Duodenal mucosa (tissue), 2 donors: ENCODE measurements at regions not wholly inside any gene's neighbourhood (a gene's known extent, or its start where the extent isn't known, plus 50 kb on each side); places are given as distances from the start of the nearest gene placed in this dataset.

Source experiments
- H3K27ac ChIP-seq: one replicate; pipeline ENCODE4 v1.7.0; 2013; ENCODE audit warnings: low read depth, low read length
- H3K27me3 ChIP-seq, 2 donors: one replicate each; pipeline ENCODE4 v1.7.0; 2013; ENCODE audit warnings: low read length in 2 of 2, control low read depth in 1 of 2; ENCODE audit not compliant: insufficient read depth in 2 of 2, control insufficient read depth in 1 of 2
- H3K36me3 ChIP-seq, 2 donors: one replicate each; pipeline ENCODE4 v1.7.0; 2013; ENCODE audit warnings: low read length in 2 of 2, control low read depth in 1 of 2; ENCODE audit not compliant: insufficient read depth in 2 of 2, control insufficient read depth in 1 of 2
- H3K4me1 ChIP-seq, 2 donors: one replicate each; pipeline ENCODE4 v1.7.0; 2013; ENCODE audit warnings: low read length in 2 of 2, control low read depth in 1 of 2; ENCODE audit not compliant: insufficient read depth in 2 of 2, control insufficient read depth in 1 of 2
- H3K4me3 ChIP-seq, 2 donors: one replicate each; pipeline ENCODE4 v1.7.0; 2013; ENCODE audit warnings: low read length in 2 of 2, low read depth in 1 of 2
- H3K9ac ChIP-seq, 2 donors: one replicate each; pipeline ENCODE4 v1.7.0; 2013; ENCODE audit warnings: low read length in 2 of 2, low read depth in 1 of 2
- H3K9me3 ChIP-seq, 2 donors: one replicate each; pipeline ENCODE4 v1.7.0; 2013; ENCODE audit warnings: low read length in 2 of 2, control low read depth in 1 of 2; ENCODE audit not compliant: control insufficient read depth in 1 of 2

- no peak overlapping the region for H3K4me3 ChIP-seq
- no peaks in the 10 kb centered on the region for H3K4me1 ChIP-seq
- H3K9ac ChIP-seq = no peak overlapping the region
- H3K27me3 ChIP-seq = no peaks in the 10 kb centered on the region
- no peak overlapping the region for H3K27ac ChIP-seq
- H3K36me3 ChIP-seq = no peaks in the 10 kb centered on the region
- no peaks in the 10 kb centered on the region for H3K9me3 ChIP-seq
These were observed 2034.0 kb downstream of the OLFM4 start for GRCh38 chr13:55062662-55063061.

- no peaks in the 10 kb centered on the region for H3K4me1 ChIP-seq
- H3K9me3 ChIP-seq = peaks cover 3 to 5% of the 10 kb centered on the region in 2 donors
- H3K36me3 ChIP-seq = no peaks in the 10 kb centered on the region
- no peak overlapping the region for H3K4me3 ChIP-seq
- H3K27me3 ChIP-seq = no peaks in the 10 kb centered on the region
- H3K9ac ChIP-seq = no peak overlapping the region
- H3K27ac ChIP-seq = no peak overlapping the region
These were observed 2039.3 kb downstream of the OLFM4 start for GRCh38 chr13:55067946-55068345.

GRCh38 chr13:55069746-55070145 lies 2041.1 kb downstream of the OLFM4 start:
- H3K36me3 ChIP-seq = no peaks in the 10 kb centered on the region
- no peak overlapping the region for H3K4me3 ChIP-seq
- H3K27me3 ChIP-seq = no peaks in the 10 kb centered on the region
- no peaks in the 10 kb centered on the region for H3K4me1 ChIP-seq
- no peak overlapping the region for H3K9ac ChIP-seq
- no peak overlapping the region for H3K27ac ChIP-seq
- H3K9me3 ChIP-seq = peaks cover 5 to 9% of the 10 kb centered on the region in 2 donors

GRCh38 chr13:55073000-55073399 lies 2044.4 kb downstream of the OLFM4 start:
- Histone ChIP-seq H3K9ac (no peak overlapping the region), H3K9me3 (peaks cover 5 to 9% of the 10 kb centered on the region in 2 donors), H3K4me3 (no peak overlapping the region), H3K27me3 (no peaks in the 10 kb centered on the region), H3K27ac (no peak overlapping the region), H3K36me3 (no peaks in the 10 kb centered on the region), H3K4me1 (no peaks in the 10 kb centered on the region)

- no peaks in the 10 kb centered on the region for H3K36me3 ChIP-seq
- no peak overlapping the region for H3K9ac ChIP-seq
- H3K27ac ChIP-seq = no peak overlapping the region
- H3K4me1 ChIP-seq = no peaks in the 10 kb centered on the region
- H3K9me3 ChIP-seq = peaks cover 5 to 8% of the 10 kb centered on the region in 2 donors
- H3K27me3 ChIP-seq = no peaks in the 10 kb centered on the region
- no peak overlapping the region for H3K4me3 ChIP-seq
These were observed 2056.0 kb downstream of the OLFM4 start for GRCh38 chr13:55084630-55085029.

GRCh38 chr13:55087085-55087484 lies 2053.6 kb upstream of the PRR20A start:
- Histone ChIP-seq H3K9me3 (peaks cover 5 to 8% of the 10 kb centered on the region in 2 donors), H3K9ac (no peak overlapping the region)

GRCh38 chr13:55090612-55091011 lies 2050.1 kb upstream of the PRR20A start:
- H3K9ac ChIP-seq = no peak overlapping the region
- H3K4me3 ChIP-seq = no peak overlapping the region
- H3K27ac ChIP-seq = no peak overlapping the region
- no peaks in the 10 kb centered on the region for H3K4me1 ChIP-seq
- H3K9me3 ChIP-seq = peaks cover 5 to 8% of the 10 kb centered on the region in 2 donors
- H3K36me3 ChIP-seq = no peaks in the 10 kb centered on the region
- no peaks in the 10 kb centered on the region for H3K27me3 ChIP-seq

More at GRCh38 chr13:55087085-55087484, 2053.6 kb upstream of the PRR20A start:
- H3K4me3 ChIP-seq = no peak overlapping the region
- no peaks in the 10 kb centered on the region for H3K27me3 ChIP-seq
- H3K27ac ChIP-seq = no peak overlapping the region
- H3K36me3 ChIP-seq = no peaks in the 10 kb centered on the region
- H3K4me1 ChIP-seq = no peaks in the 10 kb centered on the region

GRCh38 chr13:55091172-55091571 lies 2049.5 kb upstream of the PRR20A start:
- Histone ChIP-seq H3K27me3 (no peaks in the 10 kb centered on the region), H3K27ac (no peak overlapping the region), H3K4me1 (no peaks in the 10 kb centered on the region), H3K9ac (no peak overlapping the region), H3K36me3 (no peaks in the 10 kb centered on the region), H3K4me3 (no peak overlapping the region), H3K9me3 (peaks cover 3 to 8% of the 10 kb centered on the region in 2 donors)

GRCh38 chr13:55106509-55106908 lies 2034.2 kb upstream of the PRR20A start:
- Histone ChIP-seq H3K9ac (no peak overlapping the region), H3K4me3 (no peak overlapping the region), H3K27me3 (no peaks in the 10 kb centered on the region), H3K9me3 (peaks cover 8 to 11% of the 10 kb centered on the region in 2 donors), H3K27ac (no peak overlapping the region), H3K36me3 (no peaks in the 10 kb centered on the region), H3K4me1 (no peaks in the 10 kb centered on the region)

GRCh38 chr13:55120631-55121030 lies 2020.1 kb upstream of the PRR20A start:
- Histone ChIP-seq H3K4me3 (no peak overlapping the region), H3K36me3 (no peaks in the 10 kb centered on the region), H3K9me3 (no peaks in the 10 kb centered on the region), H3K27ac (no peak overlapping the region), H3K4me1 (no peaks in the 10 kb centered on the region), H3K9ac (no peak overlapping the region), H3K27me3 (no peaks in the 10 kb centered on the region)

GRCh38 chr13:55155046-55155445 lies 1985.7 kb upstream of the PRR20A start:
- peaks cover 21 to 23% of the 10 kb centered on the region in 2 donors for H3K9me3 ChIP-seq
- no peaks in the 10 kb centered on the region for H3K27me3 ChIP-seq
- no peak overlapping the region for H3K4me3 ChIP-seq
- H3K36me3 ChIP-seq = no peaks in the 10 kb centered on the region
- H3K9ac ChIP-seq = no peak overlapping the region
- no peaks in the 10 kb centered on the region for H3K4me1 ChIP-seq
- H3K27ac ChIP-seq = no peak overlapping the region
